ENCODE measurements at regions not wholly inside any gene's neighbourhood (a gene's known extent, or its start where the extent isn't known, plus 50 kb on each side); places are given as distances from the start of the nearest gene placed in this dataset.

DNA sequence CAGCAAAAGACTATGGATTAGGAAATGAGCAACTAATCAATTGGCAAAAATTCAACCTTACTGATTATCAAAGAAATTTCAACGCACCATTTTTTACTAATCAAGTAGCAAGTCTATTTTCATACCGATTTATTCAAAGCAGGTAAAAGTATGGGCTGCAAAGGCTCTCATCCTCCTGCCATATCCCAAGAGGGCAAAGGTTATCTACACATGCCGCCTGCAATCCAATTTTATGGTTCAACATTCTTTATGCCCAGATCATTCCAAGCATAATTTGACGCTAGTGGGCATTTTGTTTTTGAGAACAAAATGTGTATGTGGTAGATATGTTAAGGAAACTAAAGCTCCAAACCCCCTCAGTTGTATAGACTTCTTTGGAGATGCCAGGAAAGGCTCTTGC lies 270.6 kb downstream of the MAF start:
- no peak for TF ChIP-seq EZH2 (IDR thresholded peaks at IDR 0.05; ENCODE audit: low read length)
- TF ChIP-seq, protein P1, sequence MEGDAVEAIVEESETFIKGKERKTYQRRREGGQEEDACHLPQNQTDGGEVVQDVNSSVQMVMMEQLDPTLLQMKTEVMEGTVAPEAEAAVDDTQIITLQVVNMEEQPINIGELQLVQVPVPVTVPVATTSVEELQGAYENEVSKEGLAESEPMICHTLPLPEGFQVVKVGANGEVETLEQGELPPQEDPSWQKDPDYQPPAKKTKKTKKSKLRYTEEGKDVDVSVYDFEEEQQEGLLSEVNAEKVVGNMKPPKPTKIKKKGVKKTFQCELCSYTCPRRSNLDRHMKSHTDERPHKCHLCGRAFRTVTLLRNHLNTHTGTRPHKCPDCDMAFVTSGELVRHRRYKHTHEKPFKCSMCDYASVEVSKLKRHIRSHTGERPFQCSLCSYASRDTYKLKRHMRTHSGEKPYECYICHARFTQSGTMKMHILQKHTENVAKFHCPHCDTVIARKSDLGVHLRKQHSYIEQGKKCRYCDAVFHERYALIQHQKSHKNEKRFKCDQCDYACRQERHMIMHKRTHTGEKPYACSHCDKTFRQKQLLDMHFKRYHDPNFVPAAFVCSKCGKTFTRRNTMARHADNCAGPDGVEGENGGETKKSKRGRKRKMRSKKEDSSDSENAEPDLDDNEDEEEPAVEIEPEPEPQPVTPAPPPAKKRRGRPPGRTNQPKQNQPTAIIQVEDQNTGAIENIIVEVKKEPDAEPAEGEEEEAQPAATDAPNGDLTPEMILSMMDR (optimal IDR thresholded peaks at IDR 0.05 in 1 of 3, IDR thresholded peaks at IDR 0.05 in 1 of 3, conservative IDR thresholded peaks at IDR 0.05 in 1 of 3; ENCODE audit: extremely low read depth in 1 of 3, insufficient read depth in 2 of 3, low read length in 3 of 3), result no peak
- Histone ChIP-seq H4K20me1 (ENCODE audit: control insufficient read depth, extremely low read depth, insufficient read depth, low read length) (no peaks in the 10 kb centered on the region), H3K4me1 (ENCODE audit: control insufficient read depth, extremely low read depth, insufficient read depth, low read length) (no peaks in the 10 kb centered on the region), H3K9me1 (ENCODE audit: control insufficient read depth, extremely low read depth, insufficient read depth, low read length) (no peaks in the 10 kb centered on the region), H2AFZ (ENCODE audit: control insufficient read depth, low read length) (no peak overlapping the region), H3K4me2 (ENCODE audit: control insufficient read depth, extremely low read depth, insufficient read depth, low read depth, low read length) (no peak overlapping the region), H3K9ac (ENCODE audit: control insufficient read depth, extremely low read depth, insufficient read depth, low read length) (no peak overlapping the region), H3K79me2 (ENCODE audit: control insufficient read depth, insufficient read depth, low read length) (no peaks in the 10 kb centered on the region), H3K27ac (ENCODE audit: control insufficient read depth, insufficient read depth, low read length) (no peak overlapping the region), H3K36me3 (ENCODE audit: control insufficient read depth in 2 of 2, extremely low read depth in 1 of 2, insufficient read depth in 2 of 2, low read length in 2 of 2) (no peaks in the 10 kb centered on the region), H3K27me3 (ENCODE audit: control insufficient read depth, extremely low read depth, insufficient read depth, low read length) (peaks cover 10% of the 10 kb centered on the region), H3K9me3 (ENCODE audit: control insufficient read depth, low read depth, low read length) (no peaks in the 10 kb centered on the region), H3K4me3 (ENCODE audit: control insufficient read depth in 2 of 3, extremely low read depth in 1 of 3, insufficient read depth in 2 of 3, low read depth in 1 of 3, low read length in 3 of 3) (no peak overlapping the region)
- DNase-seq (ENCODE audit: low read depth, low spot score), result no peak
- dilution Hi-C loops (cut with MboI; ENCODE audit: extremely low pct_ligation_motif_present, low sequenced_read_pairs), result no loop called here
- FAIRE-seq, result no peak

DNA sequence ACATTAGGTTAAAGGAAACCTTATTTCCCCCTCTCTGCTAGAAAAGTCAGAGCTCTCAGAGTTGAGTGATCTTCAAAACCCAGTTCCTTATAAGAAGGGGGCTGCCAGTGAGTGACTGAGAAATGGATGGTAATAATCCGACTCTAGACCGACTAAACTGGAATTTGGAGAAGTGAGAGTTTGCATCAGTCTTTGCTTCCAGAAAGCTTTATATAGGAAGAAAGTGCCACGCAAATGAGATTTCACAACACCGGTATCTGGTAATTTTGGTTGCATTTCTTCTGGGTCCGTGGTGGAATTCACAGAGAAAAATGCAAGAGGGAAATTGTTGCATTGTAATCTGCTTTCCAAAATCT lies 271.4 kb downstream of the MAF start:
- H3K36me3 ChIP-seq (ENCODE audit: control insufficient read depth in 2 of 2, extremely low read depth in 1 of 2, insufficient read depth in 2 of 2, low read length in 2 of 2), result no peaks in the 10 kb centered on the region
- no peak overlapping the region for H3K27ac ChIP-seq (ENCODE audit: control insufficient read depth, insufficient read depth, low read length)
- H3K9me3 ChIP-seq (ENCODE audit: control insufficient read depth, low read depth, low read length), result no peaks in the 10 kb centered on the region
- H4K20me1 ChIP-seq (ENCODE audit: control insufficient read depth, extremely low read depth, insufficient read depth, low read length), result no peaks in the 10 kb centered on the region
- H3K9ac ChIP-seq (ENCODE audit: control insufficient read depth, extremely low read depth, insufficient read depth, low read length), result no peak overlapping the region
- H3K9me1 ChIP-seq (ENCODE audit: control insufficient read depth, extremely low read depth, insufficient read depth, low read length), result no peaks in the 10 kb centered on the region
- no peak overlapping the region for H3K4me3 ChIP-seq (ENCODE audit: control insufficient read depth in 2 of 3, extremely low read depth in 1 of 3, insufficient read depth in 2 of 3, low read depth in 1 of 3, low read length in 3 of 3)
- no peak for FAIRE-seq
- H2AFZ ChIP-seq (ENCODE audit: control insufficient read depth, low read length), result no peak overlapping the region
- TF ChIP-seq EZH2 (IDR thresholded peaks at IDR 0.05; ENCODE audit: low read length), result no peak
- TF ChIP-seq, protein P1 (optimal IDR thresholded peaks at IDR 0.05 in 1 of 3, IDR thresholded peaks at IDR 0.05 in 1 of 3, conservative IDR thresholded peaks at IDR 0.05 in 1 of 3; ENCODE audit: extremely low read depth in 1 of 3, insufficient read depth in 2 of 3, low read length in 3 of 3), result no peak
- H3K4me1 ChIP-seq (ENCODE audit: control insufficient read depth, extremely low read depth, insufficient read depth, low read length), result no peaks in the 10 kb centered on the region
- no peak for DNase-seq (ENCODE audit: low read depth, low spot score)
- dilution Hi-C loops (cut with MboI; ENCODE audit: extremely low pct_ligation_motif_present, low sequenced_read_pairs), result no loop called here
- peaks cover 12% of the 10 kb centered on the region for H3K27me3 ChIP-seq (ENCODE audit: control insufficient read depth, extremely low read depth, insufficient read depth, low read length)
- H3K4me2 ChIP-seq (ENCODE audit: control insufficient read depth, extremely low read depth, insufficient read depth, low read depth, low read length), result no peak overlapping the region
- H3K79me2 ChIP-seq (ENCODE audit: control insufficient read depth, insufficient read depth, low read length), result no peaks in the 10 kb centered on the region

Measured in keratinocyte (primary cell).